ENCODE measurements at regions not wholly inside any gene's neighbourhood (a gene's known extent, or its start where the extent isn't known, plus 50 kb on each side); places are given as distances from the start of the nearest gene placed in this dataset.

DNA sequence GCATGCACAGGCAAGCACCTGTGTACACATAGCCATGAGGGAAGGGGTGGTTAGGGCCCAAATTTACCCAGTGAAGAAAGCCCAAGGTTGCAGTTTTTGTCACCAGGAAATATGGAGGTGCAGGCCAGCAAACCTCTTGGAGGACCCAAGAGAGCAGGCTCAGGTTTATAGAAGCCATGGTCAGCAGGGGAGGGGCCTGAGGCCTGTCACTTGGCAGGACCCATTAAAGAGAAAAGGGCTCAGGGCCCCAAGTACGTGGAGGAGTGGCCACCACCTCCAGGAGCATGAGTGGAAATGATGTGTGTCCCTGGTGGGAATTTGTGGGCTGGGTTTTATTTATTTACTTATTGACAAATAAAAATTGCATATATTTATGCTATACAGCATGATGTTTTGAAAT, 192.9 kb downstream of the HAUS1 start:
- ChIA-PET CTCF (no interaction called here), POLR2A (no interaction called here)
- Histone ChIP-seq H3K9ac (replicated peaks; ENCODE audit: extremely low read depth, insufficient read depth, low read length) (no peak overlapping the region), H3K27ac (ENCODE audit: insufficient read depth, low read depth, low read length) (no peak overlapping the region), H3K27me3 (ENCODE audit: control insufficient read depth in 2 of 2, insufficient read depth in 2 of 2, low read length in 2 of 2) (peaks cover 2 to 3% of the 10 kb centered on the region in 2 experiments), H3K79me2 (ENCODE audit: control insufficient read depth, insufficient read depth, low read length) (no peaks in the 10 kb centered on the region), H3K36me3 (ENCODE audit: control insufficient read depth in 2 of 2, extremely low read depth in 1 of 2, insufficient read depth in 2 of 2, low read length in 2 of 2) (no peaks in the 10 kb centered on the region), H3K9me3 (replicated peaks; ENCODE audit: control insufficient read depth, insufficient read depth, low read length) (no peaks in the 10 kb centered on the region), H3K4me2 (ENCODE audit: insufficient read depth, low read length) (no peak overlapping the region), H4K20me1 (replicated peaks; ENCODE audit: control insufficient read depth, extremely low read depth, insufficient read depth, low read length) (no peaks in the 10 kb centered on the region), H3K9me1 (replicated peaks; ENCODE audit: control insufficient read depth, extremely low read depth, insufficient read depth, low read length) (no peaks in the 10 kb centered on the region), H3K4me1 (ENCODE audit: control insufficient read depth, extremely low read depth, insufficient read depth, low read length) (no peaks in the 10 kb centered on the region), H2AFZ (ENCODE audit: low read depth, low read length) (no peak overlapping the region), H3K4me3 (replicated peaks in 1 of 3; ENCODE audit: insufficient read depth in 1 of 3, low read depth in 1 of 3, low read length in 3 of 3) (no peak overlapping the region)
- DNase-seq (ENCODE audit: low read depth, low spot score), result no peak
- dilution Hi-C loops (cut with MboI; ENCODE audit: extremely low pct_ligation_motif_present, low sequenced_read_pairs) (no loop called here), intact Hi-C loops (cut with micrococcal nuclease) (no loop called here)
- BruUV-seq (replicated peaks), result no TSS peak
- TF ChIP-seq POLR2AphosphoS5 (IDR thresholded peaks at IDR 0.05; ENCODE audit: insufficient read depth, low read depth, low read length), result no peak
- no peak for TF ChIP-seq GATA2 (IDR thresholded peaks at IDR 0.05; ENCODE audit: insufficient read depth, insufficient read length, low read depth, low read length)
- TF ChIP-seq MAX (IDR thresholded peaks at IDR 0.05; ENCODE audit: insufficient read depth, insufficient read length), result no peak
- TF ChIP-seq FOS (IDR thresholded peaks at IDR 0.05; ENCODE audit: borderline replicate concordance, insufficient read depth, low read length), result no peak
- no peak for TF ChIP-seq POLR2A (IDR thresholded peaks at IDR 0.05; ENCODE audit: low read depth, low read length)
- TF ChIP-seq MYC (IDR thresholded peaks at IDR 0.05; ENCODE audit: low read depth, low read length), result no peak
- no peak for FAIRE-seq

GRCh38 chr18:46297621-46298020, 193.4 kb downstream of the HAUS1 start:
- H3K4me2 ChIP-seq (ENCODE audit: insufficient read depth, low read length), result no peak overlapping the region
- dilution Hi-C loops (cut with MboI; ENCODE audit: extremely low pct_ligation_motif_present, low sequenced_read_pairs) (no loop called here), intact Hi-C loops (cut with micrococcal nuclease) (no loop called here)
- H3K9ac ChIP-seq (replicated peaks; ENCODE audit: extremely low read depth, insufficient read depth, low read length), result no peak overlapping the region
- no peak overlapping the region for H3K4me3 ChIP-seq (replicated peaks in 1 of 3; ENCODE audit: insufficient read depth in 1 of 3, low read depth in 1 of 3, low read length in 3 of 3)
- H4K20me1 ChIP-seq (replicated peaks; ENCODE audit: control insufficient read depth, extremely low read depth, insufficient read depth, low read length), result no peaks in the 10 kb centered on the region
- no peak for TF ChIP-seq EZH2 (IDR thresholded peaks at IDR 0.05; ENCODE audit: borderline replicate concordance, low read depth, low read length, severe bottlenecking)
- TF ChIP-seq POLR2AphosphoS5 (IDR thresholded peaks at IDR 0.05; ENCODE audit: insufficient read depth, low read depth, low read length), result no peak
- no peak for TF ChIP-seq FOS (IDR thresholded peaks at IDR 0.05; ENCODE audit: borderline replicate concordance, insufficient read depth, low read length)
- TF ChIP-seq MYC (IDR thresholded peaks at IDR 0.05; ENCODE audit: low read depth, low read length), result no peak
- no peaks in the 10 kb centered on the region for H3K36me3 ChIP-seq (ENCODE audit: control insufficient read depth in 2 of 2, extremely low read depth in 1 of 2, insufficient read depth in 2 of 2, low read length in 2 of 2)
- H3K27me3 ChIP-seq (ENCODE audit: control insufficient read depth in 2 of 2, insufficient read depth in 2 of 2, low read length in 2 of 2), result peaks cover 2 to 3% of the 10 kb centered on the region in 2 experiments
- no peak overlapping the region for H3K27ac ChIP-seq (ENCODE audit: insufficient read depth, low read depth, low read length)
- FAIRE-seq (no peak), DNase-seq (ENCODE audit: low read depth, low spot score) (no peak)
- no peaks in the 10 kb centered on the region for H3K79me2 ChIP-seq (ENCODE audit: control insufficient read depth, insufficient read depth, low read length)
- H2AFZ ChIP-seq (ENCODE audit: low read depth, low read length), result no peak overlapping the region
- no TSS peak for BruUV-seq (replicated peaks)
- ChIA-PET POLR2A (no interaction called here), CTCF (no interaction called here)
- no peaks in the 10 kb centered on the region for H3K9me1 ChIP-seq (replicated peaks; ENCODE audit: control insufficient read depth, extremely low read depth, insufficient read depth, low read length)
- no peaks in the 10 kb centered on the region for H3K9me3 ChIP-seq (replicated peaks; ENCODE audit: control insufficient read depth, insufficient read depth, low read length)
- H3K4me1 ChIP-seq (ENCODE audit: control insufficient read depth, extremely low read depth, insufficient read depth, low read length), result no peaks in the 10 kb centered on the region
